Prostate gland (tissue), 2 donors: ENCODE measurements at regions not wholly inside any gene's neighbourhood (a gene's known extent, or its start where the extent isn't known, plus 50 kb on each side); places are given as distances from the start of the nearest gene placed in this dataset.

Experiments used
- DNase-seq: peaks from one replicate; pipeline ENCODE4 v3.0.0-alpha.2; 2019; ENCODE audit warnings: low spot score
- H3K27ac ChIP-seq, 2 donors: fragments of 200-600 bp; sonication (generic); 2 replicates each; pipeline ENCODE4 v1.5.1; 2017 to 2019
- H3K27me3 ChIP-seq: fragments of 200-600 bp; sonication (generic); replicated peaks from 2 replicates; pipeline ENCODE4 v1.5.1; 2019; ENCODE audit not compliant: insufficient read depth
- H3K36me3 ChIP-seq, 2 donors: fragments of 200-600 bp; sonication (generic); 1 replicate in 1 of 2; 2 replicates in 1 of 2; pipeline versions ENCODE4 v1.5.1 to v1.8.1; 2017 to 2019
- H3K4me1 ChIP-seq: fragments of 200-600 bp; sonication (generic); replicated peaks from 2 replicates; pipeline ENCODE4 v1.5.1; 2019
- H3K4me3 ChIP-seq, 2 donors: fragments of 200-600 bp; sonication (generic); 2 replicates each; pipeline ENCODE4 v1.5.1; 2017 to 2019
- H3K9me3 ChIP-seq: fragments of 200-600 bp; sonication (generic); 2 replicates; pipeline ENCODE4 v1.5.1; 2017
- POLR2A ChIP-seq: fragments of 450-650 bp; IDR thresholded peaks from one replicate; pipeline ENCODE4 v1.6.1; 2016; ENCODE audit warnings: antibody characterized with exemption, mild to moderate bottlenecking
- POLR2AphosphoS5 ChIP-seq: sonication (generic); formaldehyde crosslinking; IDR thresholded peaks from one replicate; pipeline ENCODE4 v1.6.1; 2017; ENCODE audit warnings: antibody characterized with exemption
- WGBS: methylation state at CpG from one replicate; pipeline ENCODE4 v1.1.5; 2018; 5-methylcytosine and 5-hydroxymethylcytosine counted together
- intact Hi-C: fragments of 100-400 bp; cut with DNase I; formaldehyde crosslinking; loops from one replicate; pipeline ENCODE4 v1.14.2; 2022
- TF ChIP-seq, protein P1 (sequence below), 4 experiments: fragments of 200-600 bp in 2 of 4; fragments of 450-650 bp in 2 of 4; sonication (generic) in 2 of 4; IDR thresholded peaks; 1 replicate in 3 of 4; 2 replicates in 1 of 4; pipeline ENCODE4 v1.5.1; 2016 to 2019; ENCODE audit warnings: antibody characterized with exemption in 4 of 4, mild to moderate bottlenecking in 2 of 4, moderate library complexity in 2 of 4

DNA sequence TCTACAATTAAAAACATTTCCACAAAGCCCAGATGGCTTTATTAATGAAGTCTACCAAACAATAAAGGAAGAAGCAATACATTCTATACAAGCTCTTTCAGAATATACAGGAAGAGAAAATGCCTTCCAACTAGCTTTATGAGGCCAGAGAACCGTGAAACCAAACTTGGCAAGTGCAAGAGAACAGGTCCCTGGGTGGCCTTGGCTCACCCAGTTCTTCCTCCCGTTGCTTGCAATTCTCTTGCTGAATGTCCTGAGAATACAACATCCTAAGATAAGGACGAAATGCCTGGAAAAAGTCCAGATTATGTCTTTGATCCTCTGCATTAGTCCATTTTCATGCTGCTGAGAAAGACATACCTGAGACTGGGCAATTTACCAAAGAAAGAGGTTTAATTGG, 204.9 kb downstream of the MAD2L1 start:
- no peaks in the 10 kb centered on the region for H3K4me1 ChIP-seq
- WGBS, result 5% methylated on average over 3 of the region's 3 CpGs
- intact Hi-C loops, result loop anchor here (10.0 kb wide), 1 partner anchor 237 kb away; the partner anchor contains the start of gene PDE5A
- no peaks in the 10 kb centered on the region for H3K36me3 ChIP-seq
- no peaks in the 10 kb centered on the region for H3K27me3 ChIP-seq
- H3K4me3 ChIP-seq, result no peak overlapping the region
- H3K27ac ChIP-seq, result no peak overlapping the region
- TF ChIP-seq, protein P1, sequence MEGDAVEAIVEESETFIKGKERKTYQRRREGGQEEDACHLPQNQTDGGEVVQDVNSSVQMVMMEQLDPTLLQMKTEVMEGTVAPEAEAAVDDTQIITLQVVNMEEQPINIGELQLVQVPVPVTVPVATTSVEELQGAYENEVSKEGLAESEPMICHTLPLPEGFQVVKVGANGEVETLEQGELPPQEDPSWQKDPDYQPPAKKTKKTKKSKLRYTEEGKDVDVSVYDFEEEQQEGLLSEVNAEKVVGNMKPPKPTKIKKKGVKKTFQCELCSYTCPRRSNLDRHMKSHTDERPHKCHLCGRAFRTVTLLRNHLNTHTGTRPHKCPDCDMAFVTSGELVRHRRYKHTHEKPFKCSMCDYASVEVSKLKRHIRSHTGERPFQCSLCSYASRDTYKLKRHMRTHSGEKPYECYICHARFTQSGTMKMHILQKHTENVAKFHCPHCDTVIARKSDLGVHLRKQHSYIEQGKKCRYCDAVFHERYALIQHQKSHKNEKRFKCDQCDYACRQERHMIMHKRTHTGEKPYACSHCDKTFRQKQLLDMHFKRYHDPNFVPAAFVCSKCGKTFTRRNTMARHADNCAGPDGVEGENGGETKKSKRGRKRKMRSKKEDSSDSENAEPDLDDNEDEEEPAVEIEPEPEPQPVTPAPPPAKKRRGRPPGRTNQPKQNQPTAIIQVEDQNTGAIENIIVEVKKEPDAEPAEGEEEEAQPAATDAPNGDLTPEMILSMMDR (IDR thresholded peaks at IDR 0.05), result no peak
- TF ChIP-seq POLR2A (no peak), POLR2AphosphoS5 (no peak)
- H3K9me3 ChIP-seq, result no peaks in the 10 kb centered on the region
- DNase-seq, result no peak

DNA sequence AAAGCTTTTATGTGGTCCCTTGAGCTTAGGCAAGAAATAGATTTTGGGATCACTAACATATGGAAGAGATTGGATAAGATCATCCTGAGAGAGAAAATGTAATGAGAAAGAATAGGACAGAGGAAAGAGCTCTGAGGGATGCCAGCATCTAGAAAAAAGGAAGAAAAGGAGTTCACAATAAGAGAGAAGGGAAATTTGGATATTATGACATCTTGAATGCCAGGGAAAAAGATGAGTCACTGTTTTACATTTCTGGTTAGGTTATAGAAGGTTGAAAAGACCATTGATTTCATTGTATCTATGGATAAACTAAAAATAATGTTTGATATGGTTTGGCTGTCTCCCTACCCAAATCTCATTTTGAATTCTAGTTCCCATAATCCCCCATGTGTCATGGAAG, 208.5 kb downstream of the MAD2L1 start:
- no peak overlapping the region for H3K4me3 ChIP-seq
- no peak for DNase-seq
- no peak overlapping the region for H3K27ac ChIP-seq
- no peaks in the 10 kb centered on the region for H3K9me3 ChIP-seq
- no peaks in the 10 kb centered on the region for H3K36me3 ChIP-seq
- no peaks in the 10 kb centered on the region for H3K4me1 ChIP-seq
- intact Hi-C loops, result no loop called here
- TF ChIP-seq POLR2AphosphoS5, result no peak
- TF ChIP-seq, protein P1 (IDR thresholded peaks at IDR 0.05), result no peak
- no peak for TF ChIP-seq POLR2A
- H3K27me3 ChIP-seq, result no peaks in the 10 kb centered on the region

DNA sequence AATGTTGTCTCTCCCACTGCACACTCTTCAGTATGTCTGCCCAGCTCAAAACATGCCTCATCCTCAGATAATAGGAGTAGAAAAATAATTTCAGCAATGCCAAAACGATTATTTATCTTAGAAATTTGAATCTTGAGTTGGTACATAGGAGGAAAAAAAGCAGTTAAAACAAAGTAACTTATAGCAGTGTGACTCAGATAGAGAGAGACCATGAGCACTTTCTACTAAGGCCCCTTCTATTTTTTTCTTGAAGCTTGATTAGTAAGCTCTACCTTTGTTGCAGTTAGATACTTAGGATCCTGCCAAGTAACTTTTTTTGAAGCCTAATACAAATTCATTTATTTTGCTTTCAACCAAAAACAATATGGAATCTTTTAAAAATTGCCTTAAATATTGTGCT, 212.3 kb downstream of the MAD2L1 start:
- TF ChIP-seq POLR2AphosphoS5 (no peak), POLR2A (no peak)
- TF ChIP-seq, protein P1 (IDR thresholded peaks at IDR 0.05), result no peak
- Histone ChIP-seq H3K27ac (no peak overlapping the region), H3K36me3 (no peaks in the 10 kb centered on the region), H3K4me1 (no peaks in the 10 kb centered on the region), H3K4me3 (no peak overlapping the region), H3K27me3 (no peaks in the 10 kb centered on the region), H3K9me3 (no peaks in the 10 kb centered on the region)
- no peak for DNase-seq
- intact Hi-C loops, result no loop called here
- WGBS, result 19% methylated on average over 1 of the region's 1 CpG

DNA sequence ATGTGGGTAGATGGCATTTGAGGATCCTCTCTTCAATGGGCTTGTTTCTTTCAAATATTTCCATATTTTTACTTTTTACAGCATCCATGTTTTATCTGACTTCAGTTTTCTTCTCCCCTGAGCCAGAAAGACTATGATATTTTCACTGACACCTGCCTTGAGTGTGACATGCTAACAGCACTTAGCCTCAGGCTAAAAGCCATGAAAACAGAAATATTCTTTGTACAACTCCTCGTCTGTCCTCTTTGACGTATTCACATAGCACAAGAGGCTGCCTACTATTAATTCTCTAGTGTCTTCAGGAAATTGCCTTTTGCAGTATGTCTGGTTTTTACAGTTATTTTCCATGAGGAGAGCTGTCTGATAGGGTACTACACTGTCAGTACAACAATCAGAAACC, 215.0 kb downstream of the MAD2L1 start:
- Histone ChIP-seq H3K4me3 (no peak overlapping the region), H3K36me3 (no peaks in the 10 kb centered on the region), H3K27me3 (no peaks in the 10 kb centered on the region), H3K4me1 (no peaks in the 10 kb centered on the region), H3K9me3 (no peaks in the 10 kb centered on the region), H3K27ac (no peak overlapping the region)
- DNase-seq, result no peak
- TF ChIP-seq POLR2AphosphoS5 (no peak), POLR2A (no peak)
- TF ChIP-seq, protein P1 (IDR thresholded peaks at IDR 0.05), result no peak
- intact Hi-C loops, result no loop called here
- WGBS, result 75% methylated on average over 2 of the region's 2 CpGs

DNA sequence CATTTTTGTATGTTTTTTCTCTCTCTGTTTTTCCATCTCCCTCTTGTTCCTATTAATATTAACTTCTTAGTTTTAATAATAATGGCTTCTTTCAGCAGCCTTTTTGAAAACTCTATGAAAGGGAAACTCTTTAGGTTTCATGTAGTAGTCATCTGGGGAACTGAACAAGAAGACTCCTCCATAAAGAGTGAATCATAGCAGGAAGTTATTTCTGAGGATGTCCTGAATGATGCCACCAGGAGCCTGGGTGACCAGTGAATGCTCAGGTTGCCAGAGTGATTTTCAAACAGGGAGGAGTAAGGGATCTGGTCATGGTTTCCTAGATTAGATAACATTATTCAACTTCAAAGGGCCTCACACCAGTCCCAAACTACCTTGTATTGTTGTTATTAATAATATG, 212.8 kb upstream of the PDE5A start:
- intact Hi-C loops, result no loop called here
- Histone ChIP-seq H3K4me3 (no peak overlapping the region), H3K27ac (no peak overlapping the region), H3K9me3 (no peaks in the 10 kb centered on the region), H3K27me3 (no peaks in the 10 kb centered on the region), H3K4me1 (no peaks in the 10 kb centered on the region), H3K36me3 (no peaks in the 10 kb centered on the region)
- DNase-seq, result no peak
- TF ChIP-seq, protein P1 (IDR thresholded peaks at IDR 0.05), result no peak
- TF ChIP-seq POLR2AphosphoS5 (no peak), POLR2A (no peak)
